Mesothelial cell of epicardium (in vitro differentiated cells): ENCODE measurements at regions not wholly inside any gene's neighbourhood (a gene's known extent, or its start where the extent isn't known, plus 50 kb on each side); places are given as distances from the start of the nearest gene placed in this dataset.

Experiments used
- DNase-seq, 2 experiments: peaks; one replicate each; pipeline ENCODE4 v3.0.0; 2021; ENCODE audit warnings: low spot score in 2 of 2; ENCODE audit not compliant: unreplicated experiment in 2 of 2
- H3K27ac Mint-ChIP-seq: 2 replicates; pipeline ENCODE4 v1.8.0; 2021; ENCODE audit warnings: mixed read lengths
- H3K27me3 Mint-ChIP-seq: 2 replicates; pipeline ENCODE4 v1.8.0; 2021; ENCODE audit warnings: low read depth, mixed read lengths
- H3K36me3 Mint-ChIP-seq: 2 replicates; pipeline ENCODE4 v1.8.0; 2021; ENCODE audit warnings: mixed read lengths
- H3K4me1 Mint-ChIP-seq: 2 replicates; pipeline ENCODE4 v1.8.0; 2021; ENCODE audit warnings: mixed read lengths
- H3K4me3 Mint-ChIP-seq: 2 replicates; pipeline ENCODE4 v1.8.0; 2021; ENCODE audit warnings: mild to moderate bottlenecking, moderate library complexity, mixed read lengths
- H3K9me3 Mint-ChIP-seq: 2 replicates; pipeline ENCODE4 v1.8.0; 2021; ENCODE audit warnings: mixed read lengths
- CTCF ChIP-seq: fragments of 200-600 bp; sonication (generic); IDR thresholded peaks from one replicate; pipeline ENCODE4 v1.5.0; 2021; ENCODE audit warnings: antibody characterized with exemption; ENCODE audit not compliant: unreplicated experiment

- no peak for TF ChIP-seq CTCF
- peaks cover 10% of the 10 kb centered on the region for H3K4me1 Mint-ChIP-seq
- H3K36me3 Mint-ChIP-seq, result no peaks in the 10 kb centered on the region
- no peak overlapping the region for H3K27ac Mint-ChIP-seq
- H3K4me3 Mint-ChIP-seq, result no peak overlapping the region
- peak in 1 of 2 experiments; percentile 40 for DNase-seq
- H3K9me3 Mint-ChIP-seq, result no peaks in the 10 kb centered on the region
- H3K27me3 Mint-ChIP-seq, result no peaks in the 10 kb centered on the region
These were observed 210.0 kb upstream of the GSE1 start for GRCh38 chr16:85402910-85403692.

- H3K36me3 Mint-ChIP-seq, result no peaks in the 10 kb centered on the region
- no peak overlapping the region for H3K27ac Mint-ChIP-seq
- peaks cover 10% of the 10 kb centered on the region for H3K4me1 Mint-ChIP-seq
- DNase-seq, result peak in 1 of 2 experiments; percentile 25
- no peak for TF ChIP-seq CTCF
- H3K4me3 Mint-ChIP-seq, result no peak overlapping the region
- H3K27me3 Mint-ChIP-seq, result no peaks in the 10 kb centered on the region
- no peaks in the 10 kb centered on the region for H3K9me3 Mint-ChIP-seq
These were observed 209.4 kb upstream of the GSE1 start for GRCh38 chr16:85403693-85404092.

GRCh38 chr16:85412911-85413520, 200.1 kb upstream of the GSE1 start:
- Mint-ChIP-seq H3K36me3 (no peaks in the 10 kb centered on the region), H3K27me3 (no peaks in the 10 kb centered on the region), H3K27ac (no peak overlapping the region), H3K9me3 (no peaks in the 10 kb centered on the region), H3K4me3 (no peak overlapping the region), H3K4me1 (peaks cover 16% of the 10 kb centered on the region)
- TF ChIP-seq CTCF, result no peak
- DNase-seq, result peak; percentile 14 to 36

GRCh38 chr16:85413691-85414663, 199.1 kb upstream of the GSE1 start:
- no peak overlapping the region for H3K4me3 Mint-ChIP-seq
- no peak overlapping the region for H3K27ac Mint-ChIP-seq
- no peaks in the 10 kb centered on the region for H3K27me3 Mint-ChIP-seq
- peaks cover 16% of the 10 kb centered on the region for H3K4me1 Mint-ChIP-seq
- peak in 1 of 2 experiments; percentile 3 for DNase-seq
- no peaks in the 10 kb centered on the region for H3K9me3 Mint-ChIP-seq
- no peak for TF ChIP-seq CTCF
- H3K36me3 Mint-ChIP-seq, result no peaks in the 10 kb centered on the region

GRCh38 chr16:85415196-85416090, 197.7 kb upstream of the GSE1 start:
- no peaks in the 10 kb centered on the region for H3K9me3 Mint-ChIP-seq
- peak; percentile 17 to 44 for DNase-seq
- H3K27me3 Mint-ChIP-seq, result no peaks in the 10 kb centered on the region
- no peaks in the 10 kb centered on the region for H3K36me3 Mint-ChIP-seq
- H3K27ac Mint-ChIP-seq, result peak overlapping the region; percentile 26
- H3K4me1 Mint-ChIP-seq, result peaks cover 16% of the 10 kb centered on the region
- H3K4me3 Mint-ChIP-seq, result no peak overlapping the region
- no peak for TF ChIP-seq CTCF
